ENCODE measurements at regions not wholly inside any gene's neighbourhood (a gene's known extent, or its start where the extent isn't known, plus 50 kb on each side); places are given as distances from the start of the nearest gene placed in this dataset.

GRCh38 chr3:187932530-187932929, 187.3 kb upstream of the BCL6 start:
- TF ChIP-seq CTCF (conservative IDR thresholded peaks at IDR 0.05; ENCODE audit: low read length) (no peak), EZH2phosphoT487 (IDR thresholded peaks at IDR 0.05; ENCODE audit: borderline replicate concordance, low read depth, low read length) (no peak)
